ENCODE measurements at regions not wholly inside any gene's neighbourhood (a gene's known extent, or its start where the extent isn't known, plus 50 kb on each side); places are given as distances from the start of the nearest gene placed in this dataset.
"Not testable (repeated sequence)": the region's sequence is repeated elsewhere in the genome, so short reads cannot be mapped to it uniquely, and the experiment has no call there.

- no peak for FAIRE-seq
These were observed 55.9 kb downstream of the ZBTB18 start for GRCh38 chr1:244106837-244107493.

GRCh38 chr1:244111027-244111426 lies 59.9 kb downstream of the ZBTB18 start:
- no peak for FAIRE-seq

- FAIRE-seq, result no peak
These were observed 61.0 kb downstream of the ZBTB18 start for GRCh38 chr1:244112041-244112440.

- no peak for FAIRE-seq
These were observed 61.6 kb downstream of the ZBTB18 start for GRCh38 chr1:244112636-244113035.

GRCh38 chr1:244113532-244114320 lies 62.6 kb downstream of the ZBTB18 start:
- no peak for FAIRE-seq

- FAIRE-seq, result no peak
These were observed 63.8 kb downstream of the ZBTB18 start for GRCh38 chr1:244114892-244115291.

GRCh38 chr1:244116946-244117345 lies 65.9 kb downstream of the ZBTB18 start:
- FAIRE-seq, result no peak

- no peak for FAIRE-seq
These were observed 67.2 kb downstream of the ZBTB18 start for GRCh38 chr1:244118109-244118761.

GRCh38 chr1:244128591-244129383 lies 77.7 kb downstream of the ZBTB18 start:
- no peak for FAIRE-seq

GRCh38 chr1:244137276-244137675 lies 86.2 kb downstream of the ZBTB18 start:
- FAIRE-seq, result no peak

- FAIRE-seq, result no peak
These were observed 86.6 kb downstream of the ZBTB18 start for GRCh38 chr1:244137725-244138124.

- no peak for FAIRE-seq
These were observed 87.3 kb downstream of the ZBTB18 start for GRCh38 chr1:244138399-244138798.

- no peak for FAIRE-seq
These were observed 88.6 kb downstream of the ZBTB18 start for GRCh38 chr1:244139655-244140054.

GRCh38 chr1:244140420-244140819 lies 89.3 kb downstream of the ZBTB18 start:
- no peak for FAIRE-seq

- no peak for FAIRE-seq
These were observed 93.0 kb downstream of the ZBTB18 start for GRCh38 chr1:244144053-244144452.

GRCh38 chr1:244150071-244150470 lies 99.0 kb downstream of the ZBTB18 start:
- FAIRE-seq, result no peak

- FAIRE-seq, result no peak
These were observed 99.6 kb downstream of the ZBTB18 start for GRCh38 chr1:244150665-244151064.

GRCh38 chr1:244151537-244151936 lies 100.5 kb downstream of the ZBTB18 start:
- FAIRE-seq, result no peak

GRCh38 chr1:244154508-244154871 lies 103.4 kb downstream of the ZBTB18 start:
- no peak for FAIRE-seq

GRCh38 chr1:244154872-244155531 lies 103.9 kb downstream of the ZBTB18 start:
- no peak for FAIRE-seq

GRCh38 chr1:244155661-244156060 lies 104.6 kb downstream of the ZBTB18 start:
- no peak for FAIRE-seq

- FAIRE-seq, result not testable (repeated sequence)
These were observed 105.5 kb downstream of the ZBTB18 start for GRCh38 chr1:244156617-244157016.
